ENCODE measurements at regions not wholly inside any gene's neighbourhood (a gene's known extent, or its start where the extent isn't known, plus 50 kb on each side); places are given as distances from the start of the nearest gene placed in this dataset.

- DNase-seq, result no peak
Observed at GRCh38 chr2:153096272-153096671, 377.9 kb downstream of the ARL6IP6 start.

- no peak for DNase-seq
Observed at GRCh38 chr2:153091344-153091743, 372.9 kb downstream of the ARL6IP6 start.

GRCh38 chr2:153079315-153079714, 360.9 kb downstream of the ARL6IP6 start:
- DNase-seq, result no peak

GRCh38 chr2:153077311-153077710, 358.9 kb downstream of the ARL6IP6 start:
- no peak for DNase-seq

GRCh38 chr2:153074207-153074606, 355.8 kb downstream of the ARL6IP6 start:
- DNase-seq, result no peak

- DNase-seq, result no peak
Observed at GRCh38 chr2:153072813-153073212, 354.4 kb downstream of the ARL6IP6 start.

- peak; percentile 86 for DNase-seq
Observed at GRCh38 chr2:153072077-153072476, 353.7 kb downstream of the ARL6IP6 start.

GRCh38 chr2:153071090-153071489, 352.7 kb downstream of the ARL6IP6 start:
- no peak for DNase-seq

GRCh38 chr2:153068915-153069314, 350.5 kb downstream of the ARL6IP6 start:
- peak; percentile 69 for DNase-seq

GRCh38 chr2:153068052-153068451, 349.6 kb downstream of the ARL6IP6 start:
- DNase-seq, result peak; percentile 94

GRCh38 chr2:153059338-153060052, 341.1 kb downstream of the ARL6IP6 start:
- peak; percentile 78 for DNase-seq

- peak; percentile 57 for DNase-seq
Observed at GRCh38 chr2:153057743-153058142, 339.3 kb downstream of the ARL6IP6 start.

- DNase-seq, result no peak
Observed at GRCh38 chr2:153055182-153055581, 336.8 kb downstream of the ARL6IP6 start.

- DNase-seq, result no peak
Observed at GRCh38 chr2:153052807-153053559, 334.6 kb downstream of the ARL6IP6 start.

GRCh38 chr2:153047220-153047619, 328.8 kb downstream of the ARL6IP6 start:
- DNase-seq, result no peak

- DNase-seq, result no peak
Observed at GRCh38 chr2:153043385-153043784, 325.0 kb downstream of the ARL6IP6 start.

GRCh38 chr2:153028626-153029025, 310.2 kb downstream of the ARL6IP6 start:
- no peak for DNase-seq

- DNase-seq, result no peak
Observed at GRCh38 chr2:153027533-153027932, 309.1 kb downstream of the ARL6IP6 start.

GRCh38 chr2:153020201-153020600, 301.8 kb downstream of the ARL6IP6 start:
- no peak for DNase-seq

GRCh38 chr2:153005071-153005730, 286.8 kb downstream of the ARL6IP6 start:
- DNase-seq, result peak; percentile 31

- peak; percentile 24 for DNase-seq
Observed at GRCh38 chr2:153004627-153005026, 286.2 kb downstream of the ARL6IP6 start.

- no peak for DNase-seq
Observed at GRCh38 chr2:152974146-152974545, 255.7 kb downstream of the ARL6IP6 start.

GRCh38 chr2:152971685-152972084, 253.3 kb downstream of the ARL6IP6 start:
- DNase-seq, result no peak

GRCh38 chr2:152962446-152962845, 244.0 kb downstream of the ARL6IP6 start:
- DNase-seq, result no peak

Data from RPMI8226 (cell line).